Right atrium auricular region (tissue), 2 donors: ENCODE measurements at regions not wholly inside any gene's neighbourhood (a gene's known extent, or its start where the extent isn't known, plus 50 kb on each side); places are given as distances from the start of the nearest gene placed in this dataset.

Experiments used
- DNase-seq: peaks from one replicate; pipeline ENCODE4 v3.0.0-alpha.2; 2019; ENCODE audit warnings: low spot score
- H3K27ac ChIP-seq, 2 donors: fragments of 200-600 bp; sonication (generic); 1 replicate in 1 of 2; 2 replicates in 1 of 2; pipeline ENCODE4 v1.5.1; 2016 to 2019
- H3K27me3 ChIP-seq, 2 donors: fragments of 200-600 bp; sonication (generic); one replicate each; pipeline versions ENCODE4 v1.5.1 to v1.6.0; 2017 to 2019
- H3K36me3 ChIP-seq: fragments of 200-600 bp; sonication (generic); one replicate; pipeline ENCODE4 v1.5.1; 2016
- H3K4me1 ChIP-seq, 2 donors: fragments of 200-600 bp; sonication (generic); one replicate each; pipeline versions ENCODE4 v1.5.1 to v1.6.0; 2017 to 2019
- H3K4me3 ChIP-seq, 2 donors: fragments of 200-600 bp; sonication (generic); 1 replicate in 1 of 2; 2 replicates in 1 of 2; pipeline ENCODE4 v1.5.1; 2017 to 2019; ENCODE audit warnings: mild to moderate bottlenecking in 1 of 2, moderate library complexity in 1 of 2
- H3K9me3 ChIP-seq, 2 donors: fragments of 200-600 bp; sonication (generic); one replicate each; pipeline ENCODE4 v1.5.1; 2019
- TF ChIP-seq, protein P1 (sequence below), 2 donors: fragments of 200-600 bp; sonication (generic); IDR thresholded peaks; one replicate each; pipeline ENCODE4 v1.5.1; 2019; ENCODE audit warnings: antibody characterized with exemption in 2 of 2

GRCh38 chr18:34280000-34280399, 55.3 kb upstream of the NOL4 start:
- Histone ChIP-seq H3K27me3 (no peaks in the 10 kb centered on the region), H3K36me3 (no peaks in the 10 kb centered on the region), H3K9me3 (no peaks in the 10 kb centered on the region), H3K27ac (no peak overlapping the region), H3K4me1 (no peaks in the 10 kb centered on the region), H3K4me3 (no peak overlapping the region)
- DNase-seq: no peak
- TF ChIP-seq, protein P1, sequence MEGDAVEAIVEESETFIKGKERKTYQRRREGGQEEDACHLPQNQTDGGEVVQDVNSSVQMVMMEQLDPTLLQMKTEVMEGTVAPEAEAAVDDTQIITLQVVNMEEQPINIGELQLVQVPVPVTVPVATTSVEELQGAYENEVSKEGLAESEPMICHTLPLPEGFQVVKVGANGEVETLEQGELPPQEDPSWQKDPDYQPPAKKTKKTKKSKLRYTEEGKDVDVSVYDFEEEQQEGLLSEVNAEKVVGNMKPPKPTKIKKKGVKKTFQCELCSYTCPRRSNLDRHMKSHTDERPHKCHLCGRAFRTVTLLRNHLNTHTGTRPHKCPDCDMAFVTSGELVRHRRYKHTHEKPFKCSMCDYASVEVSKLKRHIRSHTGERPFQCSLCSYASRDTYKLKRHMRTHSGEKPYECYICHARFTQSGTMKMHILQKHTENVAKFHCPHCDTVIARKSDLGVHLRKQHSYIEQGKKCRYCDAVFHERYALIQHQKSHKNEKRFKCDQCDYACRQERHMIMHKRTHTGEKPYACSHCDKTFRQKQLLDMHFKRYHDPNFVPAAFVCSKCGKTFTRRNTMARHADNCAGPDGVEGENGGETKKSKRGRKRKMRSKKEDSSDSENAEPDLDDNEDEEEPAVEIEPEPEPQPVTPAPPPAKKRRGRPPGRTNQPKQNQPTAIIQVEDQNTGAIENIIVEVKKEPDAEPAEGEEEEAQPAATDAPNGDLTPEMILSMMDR (IDR thresholded peaks at IDR 0.05): no peak

DNA sequence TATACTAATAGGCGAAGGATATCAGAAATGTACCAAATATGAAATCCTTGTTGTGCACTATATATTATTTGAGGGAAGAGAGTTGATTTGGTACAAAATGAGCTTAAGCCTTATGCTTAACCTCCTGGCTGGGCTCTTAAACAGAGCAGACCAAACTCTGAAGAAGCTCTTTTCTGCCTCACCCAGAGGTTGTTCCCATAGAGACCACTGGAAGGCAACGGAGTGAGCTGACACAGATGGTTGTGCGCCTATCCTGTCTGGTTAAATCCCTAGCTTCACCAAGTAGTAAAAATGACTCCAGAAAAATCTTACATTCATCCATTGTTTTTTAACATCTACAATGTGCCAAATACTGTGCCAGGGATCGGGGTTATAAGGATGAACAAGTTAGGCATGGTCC, 55.9 kb upstream of the NOL4 start:
- DNase-seq: no peak
- Histone ChIP-seq H3K9me3 (no peaks in the 10 kb centered on the region), H3K4me3 (no peak overlapping the region), H3K4me1 (no peaks in the 10 kb centered on the region), H3K27ac (no peak overlapping the region), H3K27me3 (no peaks in the 10 kb centered on the region), H3K36me3 (no peaks in the 10 kb centered on the region)
- TF ChIP-seq, protein P1 (IDR thresholded peaks at IDR 0.05): no peak

GRCh38 chr18:34281290-34281689, 56.6 kb upstream of the NOL4 start:
- H3K4me1 ChIP-seq: no peaks in the 10 kb centered on the region
- no peak for DNase-seq
- H3K9me3 ChIP-seq: no peaks in the 10 kb centered on the region
- H3K27ac ChIP-seq: no peak overlapping the region
- H3K27me3 ChIP-seq: no peaks in the 10 kb centered on the region
- TF ChIP-seq, protein P1 (IDR thresholded peaks at IDR 0.05): no peak
- H3K36me3 ChIP-seq: no peaks in the 10 kb centered on the region
- no peak overlapping the region for H3K4me3 ChIP-seq

DNA sequence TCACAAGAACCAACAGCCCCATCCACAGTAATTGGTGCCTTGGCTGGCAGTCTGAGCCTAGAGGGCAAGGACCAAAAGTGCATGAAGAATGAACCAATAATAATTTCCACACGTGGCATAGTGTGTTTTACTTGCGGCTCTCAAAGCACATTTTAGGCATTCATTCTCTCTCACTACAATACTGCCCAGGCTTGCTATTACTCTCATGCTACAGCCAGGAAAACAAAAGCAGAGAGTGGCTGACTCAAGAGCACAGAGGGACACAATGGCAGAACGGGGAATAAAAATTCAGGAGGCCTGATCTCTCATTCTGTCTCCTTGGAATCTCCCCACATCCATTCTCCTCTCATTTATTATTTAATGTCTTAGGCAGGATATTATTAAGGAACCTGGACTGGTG, 57.0 kb upstream of the NOL4 start:
- no peaks in the 10 kb centered on the region for H3K9me3 ChIP-seq
- H3K27ac ChIP-seq: no peak overlapping the region
- H3K4me1 ChIP-seq: no peaks in the 10 kb centered on the region
- TF ChIP-seq, protein P1 (IDR thresholded peaks at IDR 0.05): no peak
- no peaks in the 10 kb centered on the region for H3K36me3 ChIP-seq
- H3K27me3 ChIP-seq: no peaks in the 10 kb centered on the region
- no peak overlapping the region for H3K4me3 ChIP-seq
- DNase-seq: no peak

- Histone ChIP-seq H3K4me1 (no peaks in the 10 kb centered on the region), H3K4me3 (no peak overlapping the region), H3K27me3 (no peaks in the 10 kb centered on the region), H3K36me3 (no peaks in the 10 kb centered on the region), H3K9me3 (peaks cover 0 to 10% of the 10 kb centered on the region in 2 donors), H3K27ac (no peak overlapping the region)
- TF ChIP-seq, protein P1 (IDR thresholded peaks at IDR 0.05): no peak
- no peak for DNase-seq
Measured at GRCh38 chr18:34283506-34283905, 58.8 kb upstream of the NOL4 start.

GRCh38 chr18:34287825-34288224, 63.1 kb upstream of the NOL4 start:
- Histone ChIP-seq H3K27me3 (no peaks in the 10 kb centered on the region), H3K4me3 (no peak overlapping the region), H3K36me3 (no peaks in the 10 kb centered on the region), H3K9me3 (peaks cover 0 to 10% of the 10 kb centered on the region in 2 donors), H3K27ac (no peak overlapping the region), H3K4me1 (no peaks in the 10 kb centered on the region)
- no peak for DNase-seq
- TF ChIP-seq, protein P1 (IDR thresholded peaks at IDR 0.05): no peak
